ENCODE measurements at regions not wholly inside any gene's neighbourhood (a gene's known extent, or its start where the extent isn't known, plus 50 kb on each side); places are given as distances from the start of the nearest gene placed in this dataset.

DNA sequence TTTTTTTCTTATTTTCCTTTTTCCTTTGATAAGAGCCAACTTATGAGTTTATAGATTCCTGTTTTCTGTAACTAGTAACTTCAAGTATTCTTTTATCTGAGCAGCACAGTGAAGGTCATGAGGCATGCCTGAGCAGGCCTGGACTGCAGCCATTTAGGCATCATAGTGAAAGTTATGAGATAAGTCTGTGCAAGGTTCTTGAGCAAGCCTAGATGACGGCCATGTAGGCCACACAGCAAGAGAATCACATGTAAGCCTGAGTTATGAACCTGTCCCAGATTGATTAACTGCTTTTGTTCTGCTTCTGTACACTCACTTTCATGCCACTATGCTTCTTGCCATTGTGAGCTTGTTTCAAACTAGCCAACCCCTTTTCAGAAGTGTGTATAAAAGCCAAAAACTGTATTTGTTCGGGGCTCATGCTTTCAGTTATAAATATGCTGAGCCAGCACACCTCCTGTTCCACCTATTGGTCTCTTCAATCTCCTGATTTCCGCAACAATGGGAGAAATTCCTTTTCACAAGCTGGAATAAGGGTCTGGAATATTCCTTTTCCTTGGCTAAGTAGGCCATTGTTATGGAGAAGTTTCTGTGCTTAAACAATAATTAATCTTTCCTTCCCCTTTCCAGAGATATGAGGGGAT, 745.7 kb downstream of the FAM181B start:
- Histone ChIP-seq H3K9me3 (ENCODE audit: control insufficient read depth, insufficient read depth, low read depth, low read length) (peaks cover 11% of the 10 kb centered on the region; the same call in 1 of the 2 replicates), H3K36me3 (ENCODE audit: control insufficient read depth, insufficient read depth, low read length) (no peaks in the 10 kb centered on the region), H3K27ac (ENCODE audit: low read length) (no peak overlapping the region), H3K4me3 (ENCODE audit: low read depth in 2 of 2, low read length in 2 of 2) (no peak overlapping the region), H3K27me3 (ENCODE audit: control insufficient read depth, insufficient read depth, low read length) (no peaks in the 10 kb centered on the region), H3K4me1 (ENCODE audit: control insufficient read depth, insufficient read depth, low read length) (no peaks in the 10 kb centered on the region)
- TF ChIP-seq TCF7L2 (IDR thresholded peaks at IDR 0.05; ENCODE audit: low read depth, low read length) = no peak
- TF ChIP-seq, protein P1, sequence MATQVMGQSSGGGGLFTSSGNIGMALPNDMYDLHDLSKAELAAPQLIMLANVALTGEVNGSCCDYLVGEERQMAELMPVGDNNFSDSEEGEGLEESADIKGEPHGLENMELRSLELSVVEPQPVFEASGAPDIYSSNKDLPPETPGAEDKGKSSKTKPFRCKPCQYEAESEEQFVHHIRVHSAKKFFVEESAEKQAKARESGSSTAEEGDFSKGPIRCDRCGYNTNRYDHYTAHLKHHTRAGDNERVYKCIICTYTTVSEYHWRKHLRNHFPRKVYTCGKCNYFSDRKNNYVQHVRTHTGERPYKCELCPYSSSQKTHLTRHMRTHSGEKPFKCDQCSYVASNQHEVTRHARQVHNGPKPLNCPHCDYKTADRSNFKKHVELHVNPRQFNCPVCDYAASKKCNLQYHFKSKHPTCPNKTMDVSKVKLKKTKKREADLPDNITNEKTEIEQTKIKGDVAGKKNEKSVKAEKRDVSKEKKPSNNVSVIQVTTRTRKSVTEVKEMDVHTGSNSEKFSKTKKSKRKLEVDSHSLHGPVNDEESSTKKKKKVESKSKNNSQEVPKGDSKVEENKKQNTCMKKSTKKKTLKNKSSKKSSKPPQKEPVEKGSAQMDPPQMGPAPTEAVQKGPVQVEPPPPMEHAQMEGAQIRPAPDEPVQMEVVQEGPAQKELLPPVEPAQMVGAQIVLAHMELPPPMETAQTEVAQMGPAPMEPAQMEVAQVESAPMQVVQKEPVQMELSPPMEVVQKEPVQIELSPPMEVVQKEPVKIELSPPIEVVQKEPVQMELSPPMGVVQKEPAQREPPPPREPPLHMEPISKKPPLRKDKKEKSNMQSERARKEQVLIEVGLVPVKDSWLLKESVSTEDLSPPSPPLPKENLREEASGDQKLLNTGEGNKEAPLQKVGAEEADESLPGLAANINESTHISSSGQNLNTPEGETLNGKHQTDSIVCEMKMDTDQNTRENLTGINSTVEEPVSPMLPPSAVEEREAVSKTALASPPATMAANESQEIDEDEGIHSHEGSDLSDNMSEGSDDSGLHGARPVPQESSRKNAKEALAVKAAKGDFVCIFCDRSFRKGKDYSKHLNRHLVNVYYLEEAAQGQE (IDR thresholded peaks at IDR 0.05; ENCODE audit: insufficient read depth in 1 of 2, low read depth in 2 of 2, low read length in 1 of 2) = no peak
- no peak for TF ChIP-seq SIN3A (IDR thresholded peaks at IDR 0.05; ENCODE audit: borderline replicate concordance, insufficient read depth, low read depth, low read length)
- TF ChIP-seq POLR2AphosphoS5 (IDR thresholded peaks at IDR 0.05; ENCODE audit: low read depth, low read length) = no peak
- TF ChIP-seq, protein P2, sequence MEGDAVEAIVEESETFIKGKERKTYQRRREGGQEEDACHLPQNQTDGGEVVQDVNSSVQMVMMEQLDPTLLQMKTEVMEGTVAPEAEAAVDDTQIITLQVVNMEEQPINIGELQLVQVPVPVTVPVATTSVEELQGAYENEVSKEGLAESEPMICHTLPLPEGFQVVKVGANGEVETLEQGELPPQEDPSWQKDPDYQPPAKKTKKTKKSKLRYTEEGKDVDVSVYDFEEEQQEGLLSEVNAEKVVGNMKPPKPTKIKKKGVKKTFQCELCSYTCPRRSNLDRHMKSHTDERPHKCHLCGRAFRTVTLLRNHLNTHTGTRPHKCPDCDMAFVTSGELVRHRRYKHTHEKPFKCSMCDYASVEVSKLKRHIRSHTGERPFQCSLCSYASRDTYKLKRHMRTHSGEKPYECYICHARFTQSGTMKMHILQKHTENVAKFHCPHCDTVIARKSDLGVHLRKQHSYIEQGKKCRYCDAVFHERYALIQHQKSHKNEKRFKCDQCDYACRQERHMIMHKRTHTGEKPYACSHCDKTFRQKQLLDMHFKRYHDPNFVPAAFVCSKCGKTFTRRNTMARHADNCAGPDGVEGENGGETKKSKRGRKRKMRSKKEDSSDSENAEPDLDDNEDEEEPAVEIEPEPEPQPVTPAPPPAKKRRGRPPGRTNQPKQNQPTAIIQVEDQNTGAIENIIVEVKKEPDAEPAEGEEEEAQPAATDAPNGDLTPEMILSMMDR (IDR thresholded peaks at IDR 0.05) = no peak
- ChIA-PET POLR2A (interaction anchor here (0.6 kb wide), 1 partner anchor 286 kb away, joined by 3 read pairs; no protein-coding TSS in a partner anchor), CTCF (no interaction called here)
- no peak for DNase-seq (ENCODE audit: low read depth, low spot score)
- no peak for ATAC-seq
- intact Hi-C loops (cut with micrococcal nuclease; ENCODE audit: unreplicated experiment) = no loop called here
- BruUV-seq (replicated peaks) = no TSS peak
- in situ Hi-C loops (cut with HindIII; ENCODE audit: low pct_unique_long_range_greater_than_20kb, low sequenced_read_pairs) = no loop called here

DNA sequence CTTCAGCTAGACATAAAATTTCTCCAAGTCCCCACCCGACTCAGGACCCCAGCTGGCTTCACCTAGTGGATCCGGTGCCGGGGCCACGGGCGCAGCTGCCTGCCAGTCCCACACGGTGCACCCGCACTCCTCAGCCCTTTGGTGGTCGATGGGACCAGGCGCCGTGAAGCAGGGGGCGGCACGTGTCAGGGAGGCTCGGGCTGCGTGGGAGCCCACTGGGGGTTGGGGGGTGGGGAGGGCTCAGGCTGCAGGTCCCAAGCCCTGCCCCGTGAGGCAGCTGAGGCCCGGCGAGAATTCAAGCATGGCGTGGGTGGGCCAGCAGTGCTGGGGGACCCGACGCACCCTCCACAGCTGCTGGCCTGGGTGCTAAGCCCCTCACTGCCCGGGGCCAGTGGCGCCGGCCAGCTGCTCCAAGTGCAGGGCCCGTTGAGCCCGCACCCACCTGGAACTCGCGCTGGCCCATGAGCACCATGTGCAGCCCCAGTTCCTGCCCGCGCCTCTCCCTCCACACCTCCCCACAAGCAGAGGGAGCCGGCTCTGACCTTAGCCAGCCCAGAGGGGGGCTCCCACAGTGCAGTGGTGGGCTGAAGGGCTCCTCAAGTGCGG, 747.0 kb downstream of the FAM181B start:
- in situ Hi-C loops (cut with HindIII; ENCODE audit: low pct_unique_long_range_greater_than_20kb, low sequenced_read_pairs) (no loop called here), intact Hi-C loops (cut with micrococcal nuclease; ENCODE audit: unreplicated experiment) (no loop called here)
- CTCF ChIA-PET = no interaction called here
- H3K9me3 ChIP-seq (ENCODE audit: control insufficient read depth, insufficient read depth, low read depth, low read length) = peaks cover 15% of the 10 kb centered on the region; the same call in 1 of the 2 replicates
- POLR2A ChIA-PET = no interaction called here
- no peak for DNase-seq (ENCODE audit: low read depth, low spot score)
- no peaks in the 10 kb centered on the region for H3K4me1 ChIP-seq (ENCODE audit: control insufficient read depth, insufficient read depth, low read length)
- H3K27me3 ChIP-seq (ENCODE audit: control insufficient read depth, insufficient read depth, low read length) = no peaks in the 10 kb centered on the region
- TF ChIP-seq, protein P2 (IDR thresholded peaks at IDR 0.05) = no peak
- no peak for TF ChIP-seq POLR2AphosphoS5 (IDR thresholded peaks at IDR 0.05; ENCODE audit: low read depth, low read length)
- TF ChIP-seq SIN3A (IDR thresholded peaks at IDR 0.05; ENCODE audit: borderline replicate concordance, insufficient read depth, low read depth, low read length) = no peak
- TF ChIP-seq TCF7L2 (IDR thresholded peaks at IDR 0.05; ENCODE audit: low read depth, low read length) = no peak
- TF ChIP-seq, protein P1 (IDR thresholded peaks at IDR 0.05; ENCODE audit: insufficient read depth in 1 of 2, low read depth in 2 of 2, low read length in 1 of 2) = no peak
- H3K36me3 ChIP-seq (ENCODE audit: control insufficient read depth, insufficient read depth, low read length) = no peaks in the 10 kb centered on the region
- no peak overlapping the region for H3K4me3 ChIP-seq (ENCODE audit: low read depth in 2 of 2, low read length in 2 of 2)
- no peak for ATAC-seq
- no TSS peak for BruUV-seq (replicated peaks)
- H3K27ac ChIP-seq (ENCODE audit: low read length) = no peak overlapping the region

Data from Panc1 (cell line).